B cell (primary cell): ENCODE measurements at regions not wholly inside any gene's neighbourhood (a gene's known extent, or its start where the extent isn't known, plus 50 kb on each side); places are given as distances from the start of the nearest gene placed in this dataset.

Experiments used
- ATAC-seq: fragments of 200-7000 bp; cut with Tn5 transposase; one replicate; pipeline ENCODE4 v1.10.0; 2021; ENCODE audit warnings: low read depth, mild to moderate bottlenecking, moderate number of reproducible peaks, moderate library complexity
- CTCF ChIA-PET: fragments of 350-600 bp; sonication (Branson Sonifier 250); formaldehyde crosslinking; loops from one replicate; lab custom pipeline; 2021; ENCODE audit warnings: antibody characterized with exemption, inconsistent platforms; lab: Charles Lee
- POLR2A ChIA-PET: fragments of 350-600 bp; sonication (Branson Sonifier 250); formaldehyde crosslinking; loops from one replicate; lab custom pipeline; 2021; ENCODE audit warnings: antibody characterized with exemption; lab: Charles Lee
- DNase-seq: peaks from one replicate; pipeline ENCODE4 v3.0.0; 2013
- H2AFZ ChIP-seq: 2 replicates; pipeline ENCODE4 v1.6.1; 2012; ENCODE audit warnings: mild to moderate bottlenecking, low read depth, low read length; ENCODE audit not compliant: insufficient read depth, poor library complexity, severe bottlenecking
- H3K27ac ChIP-seq, 2 donors: 1 replicate in 1 of 2; 2 replicates in 1 of 2; pipeline ENCODE4 v1.5.1; 2012 to 2013; ENCODE audit warnings: low read length in 2 of 2, mild to moderate bottlenecking in 2 of 2, moderate library complexity in 1 of 2
- H3K27me3 ChIP-seq, 4 experiments: fragments of 200-600 bp in 1 of 4; sonication (generic) in 1 of 4; replicated peaks in 1 of 4; 1 replicate in 2 of 4; 2 replicates in 2 of 4; pipeline versions ENCODE4 v1.6.1 to v1.7.0; 2013 to 2016; ENCODE audit warnings: low read length in 3 of 4, mild to moderate bottlenecking in 2 of 4, mixed read lengths in 1 of 4, moderate library complexity in 1 of 4; ENCODE audit not compliant: insufficient read depth in 4 of 4, control insufficient read depth in 3 of 4; ENCODE audit errors: control extremely low read depth in 1 of 4
- H3K36me3 ChIP-seq, 2 experiments: replicated peaks in 1 of 2; 1 replicate in 1 of 2; 2 replicates in 1 of 2; pipeline versions ENCODE4 v1.6.1 to v1.7.1; 2013; ENCODE audit warnings: low read length in 1 of 2; ENCODE audit not compliant: insufficient read depth in 2 of 2, control insufficient read depth in 1 of 2; ENCODE audit errors: control extremely low read depth in 1 of 2, extremely low read depth in 1 of 2
- H3K4me1 ChIP-seq, 2 donors: fragments of 200-600 bp in 1 of 2; sonication (generic) in 1 of 2; 1 replicate in 1 of 2; 2 replicates in 1 of 2; pipeline versions ENCODE4 v1.5.1 to v1.6.1; 2013 to 2017; ENCODE audit warnings: low read length in 2 of 2; ENCODE audit not compliant: control insufficient read depth in 2 of 2, insufficient read depth in 2 of 2
- H3K4me2 ChIP-seq: replicated peaks from 2 replicates; pipeline ENCODE3; 2012; ENCODE audit warnings: mild to moderate bottlenecking, low read depth, low read length; ENCODE audit not compliant: poor library complexity, severe bottlenecking
- H3K4me3 ChIP-seq, 5 experiments: fragments of 200-600 bp in 1 of 5; sonication (generic) in 1 of 5; 1 replicate in 3 of 5; 2 replicates in 2 of 5; pipeline versions ENCODE4 v1.5.1 to v1.7.0; 2011 to 2016; ENCODE audit warnings: low read length in 4 of 5, mild to moderate bottlenecking in 4 of 5, low read depth in 2 of 5, control low read depth in 1 of 5, moderate library complexity in 1 of 5; ENCODE audit not compliant: insufficient read depth in 1 of 5; ENCODE audit errors: control extremely low read depth in 1 of 5, extremely low read depth in 1 of 5
- H3K79me2 ChIP-seq: fragments of 200-600 bp; sonication (generic); one replicate; pipeline ENCODE4 v1.6.0; 2016; ENCODE audit warnings: low read length; ENCODE audit not compliant: control insufficient read depth, insufficient read depth
- H3K9ac ChIP-seq: fragments of 200-600 bp; sonication (generic); 2 replicates; pipeline ENCODE4 v1.6.1; 2017; ENCODE audit warnings: mild to moderate bottlenecking, low read length, moderate library complexity
- H3K9me3 ChIP-seq, 3 donors: one replicate each; pipeline versions ENCODE4 v1.6.1 to v1.7.1; 2013; ENCODE audit warnings: low read length in 2 of 3; ENCODE audit not compliant: control insufficient read depth in 2 of 3, insufficient read depth in 1 of 3; ENCODE audit errors: control extremely low read depth in 1 of 3
- H4K20me1 ChIP-seq: 2 replicates; pipeline ENCODE4 v1.6.0; 2012; ENCODE audit warnings: mild to moderate bottlenecking, low read length; ENCODE audit not compliant: insufficient read depth, control insufficient read depth, poor library complexity, severe bottlenecking
- H3K27ac Mint-ChIP-seq: one replicate; pipeline ENCODE4 v1.8.0; 2021; ENCODE audit warnings: mixed read lengths
- H3K27me3 Mint-ChIP-seq: one replicate; pipeline ENCODE4 v1.8.0; 2021; ENCODE audit warnings: mixed read lengths
- H3K4me1 Mint-ChIP-seq: one replicate; pipeline ENCODE4 v1.8.0; 2021; ENCODE audit warnings: mixed read lengths
- H3K4me3 Mint-ChIP-seq: one replicate; pipeline ENCODE4 v1.8.0; 2021; ENCODE audit warnings: mixed read lengths
- H3K9me3 Mint-ChIP-seq: one replicate; pipeline ENCODE4 v1.8.0; 2022; ENCODE audit warnings: mixed read lengths; ENCODE audit not compliant: insufficient read depth
- CTCF ChIP-seq: fragments of 200-600 bp; IDR thresholded peaks from one replicate; pipeline ENCODE4 v1.8.0; 2022; ENCODE audit warnings: antibody characterized with exemption, mild to moderate bottlenecking
- EZH2 ChIP-seq: IDR thresholded peaks from 2 replicates; pipeline ENCODE4 v1.6.1; 2012; ENCODE audit warnings: borderline replicate concordance, low read depth, mild to moderate bottlenecking, moderate library complexity, low read length; ENCODE audit not compliant: insufficient read depth, poor library complexity, severe bottlenecking
- WGBS: methylation state at CpG from one replicate; pipeline ENCODE4 v1.1.5; 2013; ENCODE audit warnings: missing lambda C conversion rate; ENCODE audit not compliant: insufficient coverage; 5-methylcytosine and 5-hydroxymethylcytosine counted together
- intact Hi-C: fragments of 100-400 bp; cut with micrococcal nuclease; formaldehyde crosslinking; loops from one replicate; pipeline ENCODE4 v1.10.0; 2022

DNA sequence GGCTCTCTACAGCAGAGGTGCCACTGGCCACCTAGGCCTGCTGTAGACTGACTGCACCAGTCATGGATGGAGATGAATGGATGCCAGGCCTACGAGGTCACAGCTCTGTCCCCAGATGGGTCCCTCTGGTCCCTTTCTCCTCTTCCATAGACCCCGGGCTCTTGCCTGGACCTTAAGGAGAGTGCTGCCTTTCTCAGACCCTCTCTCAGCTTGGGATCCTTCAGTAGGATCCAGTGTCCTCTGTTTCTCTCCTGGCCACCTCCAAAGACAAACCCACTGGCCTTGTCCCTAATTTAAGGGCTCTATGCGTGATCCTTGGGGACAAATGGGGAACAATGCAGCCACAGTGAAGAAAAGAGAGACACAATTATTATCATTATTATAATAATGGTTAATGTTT is 189.3 kb upstream of the C16orf82 start:
- Histone ChIP-seq H3K4me2 (no peak overlapping the region), H2AFZ (no peak overlapping the region), H3K9me3 (peaks cover 0 to 3% (median 0%) of the 10 kb centered on the region in 3 donors), H3K27me3 (no peaks in the 10 kb centered on the region), H3K36me3 (no peaks in the 10 kb centered on the region), H3K9ac (no peak overlapping the region), H3K4me3 (no peak overlapping the region), H3K4me1 (no peaks in the 10 kb centered on the region), H3K27ac (no peak overlapping the region), H4K20me1 (no peaks in the 10 kb centered on the region), H3K79me2 (no peaks in the 10 kb centered on the region)
- WGBS, result 66% methylated on average over 2 of the region's 3 CpGs
- H3K4me1 Mint-ChIP-seq, result no peaks in the 10 kb centered on the region
- H3K27me3 Mint-ChIP-seq, result peaks cover 4% of the 10 kb centered on the region
- intact Hi-C loops, result no loop called here
- no peak overlapping the region for H3K4me3 Mint-ChIP-seq
- no peak overlapping the region for H3K27ac Mint-ChIP-seq
- POLR2A ChIA-PET, result no interaction called here
- ATAC-seq (no peak), DNase-seq (no peak)
- H3K9me3 Mint-ChIP-seq, result peaks cover 3% of the 10 kb centered on the region
- TF ChIP-seq EZH2 (no peak), CTCF (no peak)
- CTCF ChIA-PET, result no interaction called here

DNA sequence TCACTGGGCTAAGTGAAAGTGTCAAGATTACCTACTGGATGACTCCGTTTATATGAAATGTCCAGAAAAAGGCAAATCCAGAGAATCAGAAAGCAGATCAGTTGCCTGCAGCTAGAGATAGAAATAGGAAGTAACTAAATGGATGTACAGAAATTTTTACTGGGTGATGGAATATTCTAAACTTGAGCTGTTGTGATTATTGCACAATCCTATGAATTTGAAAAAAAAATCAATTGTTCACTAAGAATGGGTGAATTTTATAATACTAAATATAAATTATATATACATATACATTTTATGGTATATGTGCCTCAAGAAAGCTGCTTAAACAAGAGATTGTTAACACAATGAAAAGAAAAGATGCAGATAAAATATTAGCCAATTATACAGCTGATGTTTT is 181.1 kb upstream of the C16orf82 start:
- H2AFZ ChIP-seq, result no peak overlapping the region
- peaks cover 0 to 7% (median 0%) of the 10 kb centered on the region in 3 donors for H3K9me3 ChIP-seq
- H3K9me3 Mint-ChIP-seq, result peaks cover 5% of the 10 kb centered on the region
- ChIA-PET POLR2A (no interaction called here), CTCF (no interaction called here)
- H3K27ac ChIP-seq, result no peak overlapping the region
- no peaks in the 10 kb centered on the region for H3K27me3 ChIP-seq
- ATAC-seq (no peak), DNase-seq (no peak)
- H3K36me3 ChIP-seq, result no peaks in the 10 kb centered on the region
- peaks cover 20% of the 10 kb centered on the region for H3K27me3 Mint-ChIP-seq
- H3K27ac Mint-ChIP-seq, result no peak overlapping the region
- no peaks in the 10 kb centered on the region for H3K4me1 ChIP-seq
- 89% methylated on average over 1 of the region's 1 CpG for WGBS
- no peak overlapping the region for H3K9ac ChIP-seq
- H3K4me1 Mint-ChIP-seq, result no peaks in the 10 kb centered on the region
- H3K79me2 ChIP-seq, result no peaks in the 10 kb centered on the region
- no peak overlapping the region for H3K4me3 Mint-ChIP-seq
- intact Hi-C loops, result no loop called here
- no peak overlapping the region for H3K4me2 ChIP-seq
- no peak overlapping the region for H3K4me3 ChIP-seq
- TF ChIP-seq CTCF (no peak), EZH2 (no peak)
- no peaks in the 10 kb centered on the region for H4K20me1 ChIP-seq
